ENCODE measurements at regions not wholly inside any gene's neighbourhood (a gene's known extent, or its start where the extent isn't known, plus 50 kb on each side); places are given as distances from the start of the nearest gene placed in this dataset.

DNA sequence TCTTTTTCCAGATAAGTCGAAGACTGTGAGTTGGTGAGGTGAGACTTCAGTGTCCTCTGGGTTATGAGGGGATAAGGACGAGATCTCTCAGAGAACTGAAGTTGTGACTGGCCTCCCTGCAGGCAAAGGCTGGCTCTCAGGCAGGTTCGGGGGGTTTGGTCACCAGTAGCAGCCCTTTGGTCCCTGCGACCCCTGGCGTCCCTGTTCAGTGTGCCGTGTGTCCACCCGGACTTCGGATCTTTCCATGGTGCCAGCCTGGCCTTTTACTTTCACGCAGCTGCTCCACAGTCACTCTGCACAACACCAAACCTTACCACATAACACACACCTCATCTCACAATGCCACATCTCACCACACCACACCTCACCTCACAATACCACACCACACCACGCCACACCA, 131.9 kb downstream of the ERMARD start:
- TF ChIP-seq CTCF (IDR thresholded peaks at IDR 0.05) (no peak), POLR2A (IDR thresholded peaks at IDR 0.05) (no peak)
